ENCODE measurements at regions not wholly inside any gene's neighbourhood (a gene's known extent, or its start where the extent isn't known, plus 50 kb on each side); places are given as distances from the start of the nearest gene placed in this dataset.

GRCh38 chr12:127680516-127680915, 586.5 kb upstream of the TMEM132C start:
- DNase-seq = no peak
- ATAC-seq = no peak
- H3K4me1 ChIP-seq = no peaks in the 10 kb centered on the region
- TF ChIP-seq CTCF (IDR thresholded peaks at IDR 0.05 in 4 of 5, conservative IDR thresholded peaks at IDR 0.05 in 1 of 5) (no peak), POLR2A (IDR thresholded peaks at IDR 0.05) (no peak)
- in situ Hi-C loops (cut with MboI; ENCODE audit: low sequenced_read_pairs in 4 of 4) (no loop called here), intact Hi-C loops (cut with DNase I; ENCODE audit: low total_unique reads) (no loop called here)
- H3K27me3 ChIP-seq = no peaks in the 10 kb centered on the region
- H3K36me3 ChIP-seq = no peaks in the 10 kb centered on the region
- no peaks in the 10 kb centered on the region for H3K9me3 ChIP-seq
- no peak overlapping the region for H3K27ac ChIP-seq
- no peak overlapping the region for H3K4me3 ChIP-seq

GRCh38 chr12:127681151-127681754, 585.7 kb upstream of the TMEM132C start:
- intact Hi-C loops (cut with DNase I; ENCODE audit: low total_unique reads) (no loop called here), in situ Hi-C loops (cut with MboI; ENCODE audit: low sequenced_read_pairs in 4 of 4) (no loop called here)
- TF ChIP-seq CTCF (IDR thresholded peaks at IDR 0.05 in 4 of 5, conservative IDR thresholded peaks at IDR 0.05 in 1 of 5) (no peak), POLR2A (IDR thresholded peaks at IDR 0.05) (no peak)
- Histone ChIP-seq H3K27me3 (no peaks in the 10 kb centered on the region), H3K4me3 (no peak overlapping the region), H3K27ac (no peak overlapping the region), H3K36me3 (no peaks in the 10 kb centered on the region), H3K4me1 (no peaks in the 10 kb centered on the region), H3K9me3 (no peaks in the 10 kb centered on the region)
- ATAC-seq (no peak), DNase-seq (no peak)

- Histone ChIP-seq H3K36me3 (no peaks in the 10 kb centered on the region), H3K27ac (no peak overlapping the region), H3K4me3 (no peak overlapping the region), H3K9me3 (no peaks in the 10 kb centered on the region), H3K4me1 (no peaks in the 10 kb centered on the region), H3K27me3 (no peaks in the 10 kb centered on the region)
- TF ChIP-seq CTCF (IDR thresholded peaks at IDR 0.05 in 4 of 5, conservative IDR thresholded peaks at IDR 0.05 in 1 of 5) (no peak), POLR2A (IDR thresholded peaks at IDR 0.05) (no peak)
- intact Hi-C loops (cut with DNase I; ENCODE audit: low total_unique reads) (no loop called here), in situ Hi-C loops (cut with MboI; ENCODE audit: low sequenced_read_pairs in 4 of 4) (no loop called here)
- DNase-seq = no peak
- ATAC-seq = no peak
These were observed 581.5 kb upstream of the TMEM132C start for GRCh38 chr12:127685491-127685890.

- ATAC-seq (no peak), DNase-seq (no peak)
- Histone ChIP-seq H3K36me3 (no peaks in the 10 kb centered on the region), H3K4me1 (no peaks in the 10 kb centered on the region), H3K27ac (no peak overlapping the region), H3K27me3 (no peaks in the 10 kb centered on the region), H3K4me3 (no peak overlapping the region), H3K9me3 (no peaks in the 10 kb centered on the region)
- intact Hi-C loops (cut with DNase I; ENCODE audit: low total_unique reads) (no loop called here), in situ Hi-C loops (cut with MboI; ENCODE audit: low sequenced_read_pairs in 4 of 4) (no loop called here)
- TF ChIP-seq CTCF (IDR thresholded peaks at IDR 0.05 in 4 of 5, conservative IDR thresholded peaks at IDR 0.05 in 1 of 5) (no peak), POLR2A (IDR thresholded peaks at IDR 0.05) (no peak)
These were observed 581.0 kb upstream of the TMEM132C start for GRCh38 chr12:127685931-127686330.

- Histone ChIP-seq H3K4me1 (no peaks in the 10 kb centered on the region), H3K4me3 (no peak overlapping the region), H3K9me3 (no peaks in the 10 kb centered on the region), H3K36me3 (no peaks in the 10 kb centered on the region), H3K27me3 (no peaks in the 10 kb centered on the region), H3K27ac (no peak overlapping the region)
- in situ Hi-C loops (cut with MboI; ENCODE audit: low sequenced_read_pairs in 4 of 4) (no loop called here), intact Hi-C loops (cut with DNase I; ENCODE audit: low total_unique reads) (no loop called here)
- no peak for DNase-seq
- TF ChIP-seq POLR2A (IDR thresholded peaks at IDR 0.05) = no peak
- TF ChIP-seq CTCF (IDR thresholded peaks at IDR 0.05 in 4 of 5, conservative IDR thresholded peaks at IDR 0.05 in 1 of 5) = no peak
- ATAC-seq = no peak
These were observed 579.8 kb upstream of the TMEM132C start for GRCh38 chr12:127687181-127687580.

Measured in gastrocnemius medialis (tissue), 4 donors.